GM20000 (cell line): ENCODE measurements at regions not wholly inside any gene's neighbourhood (a gene's known extent, or its start where the extent isn't known, plus 50 kb on each side); places are given as distances from the start of the nearest gene placed in this dataset.

Experiments used
- DNase-seq: peaks from one replicate; pipeline ENCODE4 v3.0.0; 2012; ENCODE audit warnings: low spot score
- CTCF ChIP-seq: IDR thresholded peaks from 2 replicates; pipeline ENCODE4 v1.5.1; 2012; ENCODE audit warnings: mild to moderate bottlenecking, control low read depth; ENCODE audit errors: extremely low read depth, missing control alignments

- TF ChIP-seq CTCF, result no peak
- DNase-seq, result no peak
Observed at GRCh38 chr14:28502517-28502916, 264.1 kb upstream of the FOXG1 start.

- no peak for DNase-seq
- no peak for TF ChIP-seq CTCF
Observed at GRCh38 chr14:28515571-28515970, 251.0 kb upstream of the FOXG1 start.

GRCh38 chr14:28536889-28537288 lies 229.7 kb upstream of the FOXG1 start:
- no peak for DNase-seq
- TF ChIP-seq CTCF, result no peak

GRCh38 chr14:28542040-28542439 lies 224.5 kb upstream of the FOXG1 start:
- DNase-seq, result no peak
- no peak for TF ChIP-seq CTCF

GRCh38 chr14:28565345-28565744 lies 201.2 kb upstream of the FOXG1 start:
- TF ChIP-seq CTCF, result no peak
- no peak for DNase-seq

GRCh38 chr14:28570391-28570790 lies 196.2 kb upstream of the FOXG1 start:
- DNase-seq, result no peak
- TF ChIP-seq CTCF, result no peak

GRCh38 chr14:28571636-28572035 lies 195.0 kb upstream of the FOXG1 start:
- DNase-seq, result no peak
- no peak for TF ChIP-seq CTCF
